ENCODE measurements at regions not wholly inside any gene's neighbourhood (a gene's known extent, or its start where the extent isn't known, plus 50 kb on each side); places are given as distances from the start of the nearest gene placed in this dataset.
"Not testable (repeated sequence)": the region's sequence is repeated elsewhere in the genome, so short reads cannot be mapped to it uniquely, and the experiment has no call there.

DNA sequence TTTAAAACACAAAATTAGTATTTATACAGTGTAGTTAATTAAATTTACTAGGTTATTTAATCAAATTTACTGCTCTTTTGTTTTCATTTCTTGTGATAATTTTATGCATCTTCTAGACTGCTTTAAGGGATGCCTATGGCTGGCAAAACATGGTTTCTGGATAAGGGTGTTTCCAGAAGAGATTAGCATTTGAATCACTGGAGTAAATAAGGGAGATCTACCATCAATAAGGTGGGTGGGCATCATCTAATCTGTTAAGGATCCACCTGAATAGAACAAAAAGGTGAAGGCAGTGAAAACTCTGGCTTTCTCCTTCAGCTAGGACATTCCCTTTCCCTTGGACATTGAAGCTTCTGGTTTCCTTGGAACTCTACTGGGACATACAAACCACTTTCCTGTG is 146.2 kb upstream of the LAMA2 start:
- no peak for DNase-seq (ENCODE audit: low spot score)

DNA sequence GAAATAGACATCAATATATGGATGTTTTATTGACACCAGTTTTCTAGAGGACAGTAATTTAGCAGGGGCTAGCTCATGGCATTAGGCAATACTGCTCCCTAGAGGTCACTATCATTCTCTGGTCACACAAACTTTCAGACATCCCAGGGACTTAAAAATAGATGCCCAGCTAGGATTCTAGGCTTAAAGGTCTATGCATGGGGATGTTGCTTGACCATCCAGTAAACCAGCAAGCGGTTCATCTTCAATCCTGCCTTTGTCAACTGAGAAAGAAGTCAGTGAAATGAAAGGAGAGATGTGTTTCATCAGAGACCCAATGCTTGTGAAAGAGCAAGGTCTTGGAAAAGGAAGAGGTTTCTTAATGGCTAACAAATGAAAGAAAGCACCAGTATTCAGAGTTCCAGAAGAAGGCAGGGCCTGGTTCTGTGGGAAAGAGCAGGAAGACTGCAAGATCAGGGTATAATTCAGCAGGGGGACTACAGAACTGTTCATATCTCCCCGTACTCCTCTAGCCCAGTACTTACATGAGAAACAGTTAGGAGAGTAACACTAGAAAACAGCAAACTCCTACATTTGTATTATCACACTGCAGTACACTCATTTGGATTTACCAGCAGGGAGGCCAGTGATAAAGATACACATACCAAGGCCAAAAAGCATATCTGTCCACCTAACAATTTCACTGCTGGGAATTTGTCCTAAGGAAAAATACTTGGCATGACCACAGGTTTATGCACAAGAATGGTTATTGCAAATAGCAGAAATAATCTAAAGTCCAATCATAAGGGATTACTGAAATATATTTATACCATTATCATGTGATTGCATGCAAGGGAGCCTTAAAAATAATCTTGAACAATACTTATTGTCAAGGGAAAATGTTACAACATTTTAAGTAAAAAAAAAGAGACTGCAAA is 151.4 kb upstream of the LAMA2 start:
- DNase-seq (ENCODE audit: low spot score): peak; percentile 63

DNA sequence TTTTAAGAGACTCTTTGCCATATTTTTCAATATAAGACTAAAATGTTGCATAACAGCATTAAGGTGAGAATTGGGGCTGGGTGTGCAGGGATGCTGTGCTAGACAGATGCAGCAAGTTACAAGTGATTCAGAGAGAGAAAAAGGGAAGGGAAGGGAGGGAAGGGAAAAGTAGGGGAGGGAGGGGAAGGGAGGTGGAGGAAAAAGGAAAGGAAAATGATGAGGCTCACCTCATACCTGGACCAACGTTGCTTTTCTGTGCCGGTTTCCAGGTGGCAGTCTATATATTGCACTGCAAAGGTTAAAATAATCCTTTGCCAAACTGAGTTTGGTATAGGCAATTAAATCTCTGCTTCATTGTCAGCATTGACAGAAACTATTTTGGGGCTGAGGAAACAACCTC is 155.4 kb upstream of the LAMA2 start:
- DNase-seq (ENCODE audit: low spot score): no peak

DNA sequence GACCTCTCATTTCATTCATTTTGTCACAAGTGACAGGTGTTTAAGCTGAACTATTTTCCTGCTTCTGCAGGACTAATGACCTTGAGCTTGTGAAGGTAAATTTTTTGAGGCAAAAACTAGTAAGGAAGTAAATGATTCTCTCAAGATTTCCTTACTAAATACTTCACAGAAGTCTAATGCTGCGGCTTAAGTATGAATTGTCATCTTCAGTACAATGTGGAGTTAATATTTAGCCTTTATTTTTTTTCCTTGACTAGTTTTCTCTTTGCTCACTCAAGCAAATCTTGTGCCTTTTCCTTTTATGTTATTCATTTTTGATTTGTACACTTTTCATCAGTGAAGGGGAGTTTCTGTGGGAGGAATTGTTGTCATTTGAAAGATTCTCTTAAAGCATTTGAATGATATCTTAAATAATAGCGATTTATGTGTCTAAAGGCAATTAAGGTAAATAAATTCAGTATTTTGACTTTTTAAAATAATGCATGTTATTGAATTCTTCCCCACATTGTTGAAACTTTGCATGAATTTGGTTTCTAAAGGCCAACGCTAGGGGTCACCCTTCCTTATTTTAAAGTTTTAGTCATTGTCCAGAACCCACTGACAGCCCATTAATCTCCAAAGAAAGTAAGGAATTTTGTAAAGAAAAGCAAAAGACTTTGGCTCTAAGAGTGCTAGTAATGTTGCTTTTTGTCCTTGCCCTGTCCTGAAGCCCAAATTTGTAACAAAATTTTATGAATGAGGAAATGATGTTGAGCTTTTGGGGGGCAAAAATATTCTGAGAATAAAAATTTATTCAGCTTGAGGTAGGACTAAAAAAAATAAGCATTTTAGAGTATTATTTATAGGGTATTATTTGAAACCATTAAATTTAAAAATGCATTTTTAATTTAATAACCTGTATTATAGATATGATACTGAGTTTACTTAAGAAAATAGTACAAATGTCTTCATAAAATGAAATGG is 157.4 kb upstream of the LAMA2 start:
- DNase-seq (ENCODE audit: low spot score): peak; percentile 44

DNA sequence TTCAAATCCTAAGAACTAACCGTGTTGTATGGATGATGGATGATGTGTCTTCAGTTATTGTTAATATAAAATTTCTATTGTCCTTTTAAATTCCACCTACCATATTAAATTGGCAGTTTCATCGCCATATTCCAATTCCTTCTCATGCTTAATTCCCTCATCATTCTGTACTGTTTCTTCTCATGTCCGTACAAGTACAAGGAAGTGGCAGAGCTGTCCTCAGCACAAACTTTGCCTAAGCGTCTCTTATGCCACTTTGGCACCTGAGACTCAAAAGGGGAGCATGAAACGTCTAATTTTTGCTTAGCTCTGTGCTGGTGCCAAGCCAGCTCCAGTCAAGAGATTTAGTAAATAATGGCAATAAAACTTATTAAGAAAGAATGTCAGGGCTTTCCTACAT is 158.2 kb upstream of the LAMA2 start:
- DNase-seq (ENCODE audit: low spot score): no peak

DNA sequence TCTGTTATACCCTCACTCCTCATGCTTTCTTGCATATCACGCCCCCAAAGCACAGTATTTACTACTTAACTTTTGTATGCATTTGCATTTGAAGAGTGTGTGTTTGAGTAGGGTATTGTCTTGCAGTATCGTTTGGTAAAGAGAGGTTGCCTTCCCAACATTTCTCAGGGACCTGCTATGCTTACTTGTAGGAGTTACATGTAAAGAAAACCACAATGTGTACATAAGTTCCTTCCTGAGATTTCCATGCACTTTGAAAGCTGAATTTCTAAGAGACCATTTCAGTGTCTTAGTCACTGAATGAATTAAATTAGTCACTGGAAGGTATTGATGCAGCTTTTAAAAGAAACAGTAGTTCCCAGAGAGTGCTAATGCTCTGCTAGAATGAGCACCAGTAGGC is 159.3 kb upstream of the LAMA2 start:
- DNase-seq (ENCODE audit: low spot score): no peak

DNA sequence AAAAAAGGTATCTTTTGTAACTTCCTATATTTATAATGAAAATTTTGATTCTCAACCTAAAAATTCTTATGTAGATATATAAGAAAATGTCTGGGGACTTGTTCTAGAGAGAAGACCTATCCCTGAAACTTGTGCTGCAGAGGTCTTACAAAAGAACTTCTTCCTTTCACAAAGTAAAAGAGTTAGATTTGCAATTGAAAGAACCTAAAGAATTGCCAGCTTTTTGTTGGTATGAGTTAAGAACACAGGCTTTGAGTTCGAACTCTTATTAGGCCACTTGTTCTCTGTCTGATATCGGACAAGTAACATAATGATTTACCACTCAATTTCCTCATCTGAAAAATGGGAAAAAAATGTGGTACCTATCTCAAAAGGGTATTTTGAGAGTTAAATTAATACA is 162.0 kb upstream of the LAMA2 start:
- no peak for DNase-seq (ENCODE audit: low spot score)

DNA sequence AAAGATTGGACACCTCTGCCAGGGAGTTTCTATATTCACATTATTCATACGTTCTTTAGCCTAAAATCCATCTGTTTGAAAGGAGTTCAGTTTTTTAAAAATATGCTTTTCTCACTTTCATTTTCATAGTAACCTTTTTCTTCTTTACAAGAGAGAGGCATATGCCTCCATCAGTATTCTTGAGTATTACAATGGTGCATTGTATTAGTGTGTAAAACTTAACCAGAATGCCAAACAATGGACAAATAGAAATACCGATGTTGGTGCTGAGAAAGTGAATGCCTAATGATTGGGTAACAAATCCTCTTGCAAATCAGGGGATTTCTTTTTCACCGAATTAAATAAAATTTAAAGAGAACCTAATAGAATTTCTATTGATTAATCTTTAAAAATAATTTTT is 163.2 kb upstream of the LAMA2 start:
- DNase-seq (ENCODE audit: low spot score): no peak

DNA sequence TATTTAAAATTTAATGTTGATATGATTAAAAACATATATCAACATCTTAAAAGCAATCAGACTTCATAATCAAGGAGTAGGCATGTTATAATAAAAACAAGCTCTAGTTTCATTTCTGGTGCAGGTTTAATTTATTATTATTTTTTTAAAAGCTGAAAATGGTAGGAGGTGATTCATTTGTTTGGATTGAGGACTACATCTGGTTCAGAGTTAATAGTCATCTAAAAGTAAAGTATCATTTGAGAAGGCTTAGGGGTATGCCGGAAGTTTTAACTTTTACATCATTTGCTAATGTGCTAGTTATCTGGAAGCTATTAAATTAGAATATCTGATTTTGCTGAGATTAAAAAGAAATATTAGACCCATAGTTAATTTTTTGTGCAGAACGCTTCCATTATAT is 169.5 kb upstream of the LAMA2 start:
- DNase-seq (ENCODE audit: low spot score): peak; percentile 43

DNA sequence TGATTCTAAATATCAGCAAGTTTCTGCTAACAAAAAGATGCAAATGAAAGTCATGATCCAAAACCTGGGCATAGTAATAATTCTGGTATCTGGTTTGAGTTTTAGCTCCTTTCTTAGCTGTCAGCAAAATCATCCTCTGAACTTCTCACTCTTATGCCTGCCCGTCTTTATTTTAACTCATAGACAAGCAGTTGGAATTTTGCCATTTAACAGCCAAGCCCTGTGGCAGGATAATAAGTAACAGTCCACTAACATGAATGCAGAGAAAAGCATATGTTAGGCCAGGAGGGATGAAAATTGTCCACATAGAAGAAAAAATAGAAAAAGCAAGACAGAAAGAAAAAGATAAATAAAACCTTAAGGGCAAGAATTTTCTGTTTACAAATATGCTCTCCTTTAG is 170.0 kb upstream of the LAMA2 start:
- DNase-seq (ENCODE audit: low spot score): no peak

DNA sequence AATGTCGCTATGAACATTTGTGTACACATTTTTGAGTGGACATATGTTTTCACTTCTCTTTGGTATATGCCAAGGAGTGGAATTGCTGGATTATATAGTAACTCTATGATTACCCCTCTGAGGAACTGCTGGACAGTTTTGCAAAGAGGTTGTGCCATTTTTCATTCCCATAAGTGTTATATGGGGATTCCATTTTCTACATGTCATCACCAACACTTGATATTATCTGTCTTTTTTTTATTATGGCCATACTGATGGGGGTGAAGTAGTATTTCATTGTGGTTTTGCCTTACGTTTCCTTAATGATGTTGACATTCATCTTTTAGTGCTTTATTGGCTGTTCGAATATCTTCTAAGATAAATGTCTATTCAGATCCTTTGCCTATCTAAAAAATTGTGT is 171.8 kb upstream of the LAMA2 start:
- no peak for DNase-seq (ENCODE audit: low spot score)

DNA sequence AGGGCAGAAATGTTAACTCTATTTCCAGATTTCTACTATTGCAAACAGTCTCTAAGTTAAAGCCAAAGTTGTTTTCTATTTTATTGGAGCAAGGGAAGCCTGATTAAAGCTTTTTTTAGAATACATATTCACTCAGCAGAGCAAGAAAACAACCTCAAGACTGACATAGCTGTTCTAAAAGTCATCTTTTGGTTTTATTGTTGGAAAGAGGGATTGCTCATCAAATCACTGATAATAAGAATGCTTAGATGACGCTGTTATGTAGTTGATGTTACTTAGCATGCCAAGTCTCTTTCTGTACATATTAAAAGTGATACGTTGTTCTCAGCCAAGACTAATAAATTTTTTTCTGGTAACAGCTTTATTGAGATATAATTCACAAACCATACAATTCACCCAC is 172.6 kb upstream of the LAMA2 start:
- no peak for DNase-seq (ENCODE audit: low spot score)

DNA sequence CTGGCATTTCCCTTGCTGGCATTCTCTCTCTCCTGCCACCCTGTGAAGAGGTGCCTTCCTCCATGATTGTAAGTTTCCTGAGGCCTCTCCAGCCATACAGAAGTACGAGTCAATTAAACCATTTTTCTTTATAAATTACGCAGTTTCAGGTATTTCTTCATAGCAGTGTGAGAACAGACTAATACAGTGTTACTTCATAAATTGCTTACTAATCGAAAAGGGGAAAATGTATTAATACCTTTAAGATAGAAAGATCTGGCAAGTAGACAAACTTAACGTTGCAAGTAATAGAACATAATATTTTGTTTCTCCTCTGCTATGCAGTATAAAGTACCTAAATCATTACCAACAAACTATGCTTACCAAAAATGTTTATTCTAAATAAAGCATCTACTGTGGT is 178.3 kb upstream of the LAMA2 start:
- no peak for DNase-seq (ENCODE audit: low spot score)

DNA sequence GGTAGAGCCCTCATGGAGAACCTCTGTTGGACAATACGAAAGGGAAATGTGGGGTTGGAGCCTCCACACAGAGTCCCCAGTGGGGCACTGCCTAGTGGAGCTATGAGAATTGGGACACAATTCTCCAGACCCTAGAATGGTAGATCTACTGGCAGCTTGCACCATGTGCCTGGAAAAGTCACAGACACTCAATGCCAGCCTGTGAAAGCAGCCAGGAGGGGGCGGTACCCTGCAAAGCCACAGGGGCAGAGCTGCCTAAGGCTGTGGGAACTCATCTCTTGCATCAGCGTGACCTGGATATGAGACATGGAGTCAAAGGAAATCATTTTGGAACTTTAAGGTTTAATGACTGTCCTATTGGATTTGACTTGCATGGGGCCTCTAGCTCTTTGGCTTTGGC is 179.1 kb upstream of the LAMA2 start:
- not testable (repeated sequence) for DNase-seq (ENCODE audit: low spot score)

DNA sequence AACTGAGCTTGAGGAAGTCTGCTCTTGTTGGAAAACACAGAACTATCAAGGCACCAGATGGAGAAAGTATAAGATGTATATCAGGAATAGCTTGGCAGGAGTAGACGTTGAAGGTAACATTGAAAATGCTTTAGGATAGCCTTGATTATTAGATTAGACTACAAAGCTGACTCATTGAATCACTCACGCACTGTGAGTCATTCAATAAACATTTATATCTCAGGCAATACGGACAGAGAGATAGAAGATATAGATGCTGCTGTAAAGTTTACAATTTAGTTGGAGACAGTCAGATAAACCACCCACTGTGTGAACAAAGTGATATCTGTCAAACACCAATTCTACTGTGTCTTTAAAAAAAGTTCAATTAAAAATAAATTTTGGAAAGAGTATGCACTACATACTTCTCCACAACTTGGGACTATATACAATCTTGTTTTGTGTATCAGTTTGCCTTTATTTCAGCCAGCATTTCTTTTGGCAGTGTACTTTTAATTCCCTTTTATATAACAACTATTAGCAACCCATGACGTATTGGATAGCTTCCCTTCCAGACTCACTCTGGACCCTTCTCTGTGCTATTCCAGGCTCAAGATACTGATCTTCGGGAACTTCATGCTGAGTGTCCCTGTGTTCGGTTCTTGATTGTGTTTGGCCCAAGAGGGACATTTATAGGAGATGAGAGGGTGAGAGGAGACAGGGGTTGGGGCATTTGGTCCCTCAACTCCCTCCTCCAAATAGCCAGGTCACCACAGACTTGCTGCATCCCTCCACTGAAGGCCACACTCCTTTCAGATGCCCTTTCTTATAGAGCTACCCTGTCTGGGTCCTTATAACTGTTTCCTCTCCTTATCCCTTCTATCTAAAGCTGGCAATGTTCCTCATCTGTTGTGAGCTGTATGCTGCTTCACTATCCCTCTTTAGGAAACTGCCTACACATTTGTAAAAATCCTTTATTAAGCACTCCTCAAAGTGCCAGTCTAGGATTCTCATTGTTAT is 176.6 kb upstream of the PTPRK start:
- DNase-seq (ENCODE audit: low spot score): peak; percentile 41

DNA sequence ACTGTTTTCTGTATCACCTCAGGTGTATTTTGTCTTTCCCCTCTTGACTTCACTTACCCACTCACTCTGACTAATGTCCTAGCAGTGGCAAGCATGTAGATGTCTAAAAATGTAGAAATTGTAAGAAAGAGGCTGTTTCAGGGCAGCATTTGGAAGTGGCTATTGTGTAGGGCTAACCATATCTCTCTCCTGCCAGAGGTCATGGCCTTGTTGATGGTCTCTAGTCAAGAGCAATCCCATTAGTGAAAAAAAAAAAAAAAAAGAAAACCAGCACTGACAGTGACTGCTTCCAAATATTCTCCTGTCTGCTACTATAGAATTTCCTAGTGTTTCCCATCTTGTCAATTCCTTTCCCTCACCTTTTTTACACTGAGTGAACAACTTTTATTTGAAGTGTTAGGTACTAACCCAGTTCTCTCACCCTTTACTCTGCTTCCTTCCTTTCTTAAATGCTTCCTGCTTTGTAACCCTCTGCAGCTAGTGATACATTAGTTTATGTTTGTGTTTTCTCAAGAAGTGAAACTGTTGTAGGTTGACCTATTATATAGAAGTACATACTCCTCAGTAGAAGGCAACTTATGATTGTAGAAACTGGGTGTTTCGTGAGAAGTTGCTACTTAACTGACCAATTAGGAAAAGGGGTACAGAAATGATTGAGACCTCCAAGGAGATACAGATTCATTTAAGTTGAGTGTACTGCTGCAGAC is 174.1 kb upstream of the PTPRK start:
- no peak for DNase-seq (ENCODE audit: low spot score)

DNA sequence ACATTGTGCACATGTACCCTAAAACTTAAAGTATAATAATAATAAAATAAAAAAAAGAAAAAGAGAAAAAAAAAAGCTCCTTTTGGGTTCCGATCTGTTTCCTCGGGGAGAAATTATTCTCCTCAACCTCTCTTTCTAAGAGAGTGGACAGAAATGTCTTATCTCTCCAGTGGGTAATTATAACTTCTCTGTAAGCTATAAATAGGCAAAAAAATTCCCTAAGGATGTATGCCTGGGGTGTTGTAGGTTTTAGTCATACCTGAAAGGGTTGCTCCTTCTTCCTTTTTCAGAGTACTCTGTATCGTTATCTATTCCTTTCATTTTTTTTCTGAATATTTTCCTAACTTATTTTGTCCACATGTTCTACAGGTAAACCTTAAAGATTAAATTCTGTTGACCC is 169.7 kb upstream of the PTPRK start:
- DNase-seq (ENCODE audit: low spot score): no peak

DNA sequence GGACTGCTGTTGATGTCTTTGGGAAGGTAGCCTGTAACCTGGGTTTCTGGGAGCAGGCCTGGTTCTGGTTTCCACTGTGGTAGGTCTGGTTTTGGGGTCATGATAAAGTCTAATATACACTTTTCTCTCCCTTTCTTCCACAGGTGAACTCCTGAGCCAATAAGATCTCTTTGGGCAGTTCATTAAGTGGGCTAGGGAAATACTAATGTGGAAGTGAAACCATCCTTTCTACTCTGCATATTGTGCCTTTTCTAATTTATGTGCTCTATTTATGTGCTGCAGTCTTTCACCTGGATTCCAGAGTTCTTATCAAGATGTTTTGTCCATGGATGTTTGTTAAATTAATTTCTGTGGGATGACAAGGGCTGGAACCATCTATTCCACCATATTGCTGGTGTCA is 165.7 kb upstream of the PTPRK start:
- DNase-seq (ENCODE audit: low spot score): no peak

DNA sequence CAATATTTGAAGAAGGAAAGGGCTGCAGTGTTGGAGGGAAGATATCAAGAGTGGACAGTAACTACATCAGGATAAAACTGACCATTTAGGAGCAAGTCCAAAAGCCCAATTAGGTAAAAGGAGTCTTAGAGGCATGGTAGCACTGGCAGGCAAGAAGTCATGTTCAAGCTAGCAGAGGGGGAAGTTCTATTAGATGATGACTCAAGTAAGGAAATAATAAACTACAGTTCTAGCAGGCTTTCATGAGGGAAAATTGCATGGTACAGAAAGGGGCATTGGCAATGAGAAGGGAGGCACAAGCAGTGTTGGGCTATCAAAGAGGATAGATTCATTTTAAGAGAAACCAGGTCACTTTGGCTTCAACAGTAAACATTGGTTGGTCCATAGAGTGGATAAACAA is 156.1 kb upstream of the PTPRK start:
- DNase-seq (ENCODE audit: low spot score): no peak

DNA sequence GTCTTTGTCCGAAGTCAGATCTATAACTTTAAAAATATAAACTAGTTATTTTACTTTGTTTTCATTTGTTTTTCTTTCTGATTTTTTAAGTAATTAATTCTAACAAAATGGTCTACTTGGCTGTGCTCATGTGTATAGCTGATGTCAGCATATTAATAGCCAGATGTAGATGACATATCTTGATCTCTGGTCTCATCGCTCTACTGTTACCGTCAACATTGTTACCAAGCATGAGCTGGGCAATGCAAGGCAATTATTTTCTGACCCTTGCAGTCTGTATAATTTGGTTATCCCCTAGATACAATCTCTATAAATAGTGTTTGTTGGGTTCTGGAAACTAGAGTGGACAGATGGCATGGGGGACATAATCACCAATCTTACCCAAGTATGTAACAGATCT is 151.6 kb upstream of the PTPRK start:
- DNase-seq (ENCODE audit: low spot score): no peak

DNA sequence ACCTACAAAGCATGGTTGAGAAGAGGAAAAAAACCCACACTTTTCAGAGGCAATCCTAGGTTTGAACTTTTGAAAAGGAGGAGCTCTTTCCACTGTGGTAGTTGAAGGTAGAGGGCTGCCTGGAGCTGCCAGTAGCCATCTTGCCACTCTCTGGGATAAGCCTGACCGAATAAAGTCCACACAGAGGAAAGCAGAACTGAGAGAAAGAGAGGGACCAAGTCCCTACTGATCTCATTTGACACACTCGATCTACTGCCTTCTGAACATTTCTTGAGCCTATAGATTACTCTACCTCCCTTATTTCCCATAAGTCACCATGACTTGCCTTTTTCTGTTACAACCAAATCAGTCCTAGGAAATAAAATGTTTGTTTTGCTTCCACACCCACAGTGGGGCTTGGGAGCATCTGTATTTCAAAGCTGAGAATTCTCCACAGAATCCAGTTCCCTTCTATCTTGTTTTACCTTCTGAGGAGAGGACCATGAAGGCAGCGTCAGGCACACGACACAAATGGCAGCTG is 147.0 kb upstream of the PTPRK start:
- no peak for DNase-seq (ENCODE audit: low spot score)
